C4-2B (cell line): ENCODE measurements at regions not wholly inside any gene's neighbourhood (a gene's known extent, or its start where the extent isn't known, plus 50 kb on each side); places are given as distances from the start of the nearest gene placed in this dataset.

Experiments used
- H3K27ac ChIP-seq: fragments of 450-650 bp; 2 replicates; pipeline ENCODE4 v1.5.1; 2017
- CTCF ChIP-seq: fragments of 450-650 bp; conservative IDR thresholded peaks from 2 replicates; pipeline ENCODE4 v1.5.1; 2017; ENCODE audit warnings: mild to moderate bottlenecking
- ZFX ChIP-seq: fragments of 450-650 bp; IDR thresholded peaks from 2 replicates; pipeline ENCODE4 v1.6.1; 2017

GRCh38 chr2:237026981-237027711 lies 58.5 kb upstream of the COPS8 start:
- TF ChIP-seq CTCF = peak; percentile 85
- no peak for TF ChIP-seq ZFX
- peak overlapping the region; percentile 4; the same call in 1 of the 2 replicates for H3K27ac ChIP-seq

GRCh38 chr2:237027712-237028029 lies 58.0 kb upstream of the COPS8 start:
- H3K27ac ChIP-seq = no peak overlapping the region
- TF ChIP-seq CTCF (peak; percentile 62), ZFX (no peak)

- no peak overlapping the region for H3K27ac ChIP-seq
- no peak for TF ChIP-seq ZFX
- no peak for TF ChIP-seq CTCF
Observed at GRCh38 chr2:237030382-237030781, 55.3 kb upstream of the COPS8 start.

- H3K27ac ChIP-seq = no peak overlapping the region
- TF ChIP-seq ZFX (no peak), CTCF (no peak)
Observed at GRCh38 chr2:237033536-237034060, 52.1 kb upstream of the COPS8 start.

DNA sequence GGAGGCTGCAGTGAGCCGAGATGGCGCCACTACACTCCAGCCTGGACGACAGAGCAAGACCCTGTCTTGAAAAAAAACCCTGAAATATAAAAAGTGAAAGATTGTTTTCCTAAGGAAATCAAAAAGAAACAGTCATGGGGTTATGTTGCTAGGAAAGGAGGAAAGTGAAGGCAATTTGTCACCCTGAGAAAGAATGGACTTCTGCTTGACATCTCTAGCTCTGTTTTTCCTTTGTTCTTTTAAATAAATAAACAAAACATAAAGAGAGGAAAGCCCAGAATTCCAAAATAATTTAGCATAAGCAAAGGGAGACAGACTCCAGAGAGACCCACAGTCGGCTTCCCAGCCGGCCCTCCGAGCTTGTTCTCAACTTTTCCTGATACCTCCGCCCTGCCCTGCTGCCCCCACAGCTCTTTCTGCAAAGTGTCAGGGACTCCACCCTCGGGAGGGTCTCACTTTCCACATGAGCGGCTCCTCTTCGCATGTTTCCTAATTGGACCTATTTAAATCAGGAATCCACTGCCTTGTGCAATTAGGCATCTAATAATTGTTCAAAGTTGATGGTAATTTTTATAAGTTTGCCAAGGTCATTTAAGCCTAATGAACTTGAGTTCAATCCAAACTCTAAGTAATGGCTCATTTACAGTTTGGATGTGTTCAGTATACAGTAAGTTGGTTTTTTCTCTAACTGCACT lies 49.8 kb upstream of the COPS8 start:
- TF ChIP-seq ZFX (no peak), CTCF (no peak)
- H3K27ac ChIP-seq = no peak overlapping the region
